NB4 (cell line): ENCODE measurements at regions not wholly inside any gene's neighbourhood (a gene's known extent, or its start where the extent isn't known, plus 50 kb on each side); places are given as distances from the start of the nearest gene placed in this dataset.

ENCODE experiments used
- CTCF ChIP-seq: IDR thresholded peaks from one replicate; pipeline ENCODE4 v1.5.1; 2012; ENCODE audit warnings: low read depth, low read length
- MYC ChIP-seq: IDR thresholded peaks from 2 replicates; pipeline ENCODE4 v1.6.1; 2011; ENCODE audit warnings: low read depth, low read length
- POLR2A ChIP-seq: IDR thresholded peaks from 2 replicates; pipeline ENCODE4 v1.6.1; 2011; ENCODE audit warnings: mild to moderate bottlenecking; ENCODE audit not compliant: insufficient read length; ENCODE audit errors: extremely low read depth

- TF ChIP-seq CTCF = no peak
- no peak for TF ChIP-seq POLR2A
- TF ChIP-seq MYC = no peak
These were observed 83.0 kb upstream of the FNDC3A start for GRCh38 chr13:48892688-48893075.
